ENCODE measurements at regions not wholly inside any gene's neighbourhood (a gene's known extent, or its start where the extent isn't known, plus 50 kb on each side); places are given as distances from the start of the nearest gene placed in this dataset.

DNA sequence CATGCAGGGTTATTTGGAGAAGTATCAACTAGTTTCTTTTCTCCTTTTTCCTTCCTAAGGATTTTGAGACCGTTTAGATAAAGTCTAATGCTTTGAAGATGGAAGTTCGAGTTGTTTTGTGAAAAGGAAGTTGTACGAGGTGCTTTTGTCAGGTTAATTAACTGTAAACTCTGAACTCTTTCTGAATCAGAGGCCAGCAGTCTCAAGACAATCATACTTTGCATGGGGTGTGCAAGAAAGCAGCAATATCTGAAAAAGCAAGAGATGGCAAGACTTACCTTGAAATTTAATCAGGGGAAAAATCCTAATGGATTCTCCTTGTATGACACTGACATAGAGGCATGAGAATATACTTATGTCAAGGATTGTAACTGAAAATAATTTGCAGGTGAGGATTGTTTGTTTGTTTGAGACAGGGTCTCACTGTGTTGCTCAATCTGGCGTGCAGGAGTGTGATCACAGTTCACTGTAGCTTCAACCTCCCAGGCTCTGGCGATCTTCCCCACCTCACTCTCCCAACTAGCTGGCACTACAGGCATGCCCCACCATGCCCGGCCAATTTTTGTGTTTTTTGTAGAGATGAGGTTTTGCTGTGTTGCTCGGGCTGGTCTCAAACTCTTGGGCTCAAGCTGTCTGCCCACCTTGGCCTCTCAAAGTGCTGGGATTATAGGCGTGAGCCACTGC lies 170.2 kb upstream of the HMGA2 start:
- DNase-seq (ENCODE audit: low read depth in 2 of 2) = no peak

DNA sequence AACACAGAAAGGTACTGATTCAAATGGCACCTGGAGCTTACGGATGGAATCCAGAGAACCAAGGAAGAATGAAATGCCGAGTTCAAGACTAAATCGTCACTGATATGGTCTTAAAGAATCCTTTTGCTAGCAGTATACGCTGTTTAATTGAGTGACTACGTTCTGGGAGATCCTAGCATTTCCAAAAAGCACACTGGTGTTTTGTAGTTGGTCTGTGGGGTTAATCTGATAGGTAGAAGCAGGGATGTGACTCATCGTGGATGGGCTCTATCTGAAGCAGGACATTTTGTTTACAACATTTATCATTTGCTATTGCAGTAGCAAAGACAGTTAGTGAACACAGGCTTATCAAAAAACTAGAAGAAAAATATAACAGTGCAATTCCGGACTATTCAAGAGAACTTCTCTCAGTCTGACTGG lies 169.2 kb upstream of the HMGA2 start:
- DNase-seq (ENCODE audit: low read depth in 2 of 2) = no peak

DNA sequence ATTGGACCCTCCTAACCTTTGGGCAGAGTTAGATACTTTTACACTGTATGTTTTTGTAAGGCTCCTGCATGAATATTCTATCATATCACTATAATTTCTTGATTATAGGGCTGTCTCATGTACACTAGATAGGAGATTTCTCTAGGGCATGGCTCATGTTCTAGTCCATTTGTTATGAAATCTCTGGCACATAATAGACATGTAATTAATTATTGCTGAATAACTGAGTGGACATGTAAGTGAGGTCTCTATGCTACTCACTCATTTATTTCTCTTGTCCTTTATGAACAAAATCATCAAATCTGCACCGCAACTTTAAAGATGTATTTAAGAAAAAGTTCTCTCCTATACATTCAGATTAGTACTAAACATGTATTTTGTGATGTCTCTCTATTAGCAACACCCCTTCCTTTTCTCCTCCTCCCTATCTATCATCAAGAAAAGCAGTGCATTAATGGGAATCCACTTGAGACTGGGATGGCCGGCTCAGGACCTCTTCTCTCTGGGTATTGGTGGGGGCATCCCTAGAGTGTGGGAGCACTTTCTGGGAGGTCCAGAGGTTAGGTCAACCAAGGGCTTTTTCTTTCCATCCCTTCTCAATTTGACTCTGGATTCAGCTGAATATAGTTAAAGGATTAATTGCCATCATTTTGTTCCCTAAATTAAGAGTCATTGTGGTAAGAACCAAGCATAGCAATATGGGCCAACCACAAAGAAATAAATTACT lies 168.0 kb upstream of the HMGA2 start:
- no peak for DNase-seq (ENCODE audit: low read depth in 2 of 2)

DNA sequence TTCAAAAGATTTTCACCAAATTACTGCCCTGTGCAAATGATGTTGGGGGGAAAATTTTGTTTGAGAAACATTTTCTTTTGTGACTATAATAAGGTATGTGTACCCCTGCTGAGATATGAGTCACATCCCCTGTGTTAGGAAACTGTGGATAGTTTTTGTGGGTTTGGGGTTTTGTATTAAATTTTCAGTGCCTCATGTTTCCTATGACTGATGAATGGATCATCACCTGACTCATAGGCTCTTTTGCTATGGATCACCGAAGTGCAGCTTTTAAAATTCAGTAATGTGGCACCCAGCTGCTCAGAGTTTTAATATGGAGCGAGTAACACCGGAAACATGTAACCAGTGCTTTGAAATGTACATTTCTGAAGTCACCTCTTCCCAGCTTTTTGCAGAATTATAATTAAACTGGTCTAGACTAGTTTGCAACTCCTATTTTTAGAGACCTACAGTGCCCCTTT lies 167.4 kb upstream of the HMGA2 start:
- no peak for DNase-seq (ENCODE audit: low read depth in 2 of 2)

DNA sequence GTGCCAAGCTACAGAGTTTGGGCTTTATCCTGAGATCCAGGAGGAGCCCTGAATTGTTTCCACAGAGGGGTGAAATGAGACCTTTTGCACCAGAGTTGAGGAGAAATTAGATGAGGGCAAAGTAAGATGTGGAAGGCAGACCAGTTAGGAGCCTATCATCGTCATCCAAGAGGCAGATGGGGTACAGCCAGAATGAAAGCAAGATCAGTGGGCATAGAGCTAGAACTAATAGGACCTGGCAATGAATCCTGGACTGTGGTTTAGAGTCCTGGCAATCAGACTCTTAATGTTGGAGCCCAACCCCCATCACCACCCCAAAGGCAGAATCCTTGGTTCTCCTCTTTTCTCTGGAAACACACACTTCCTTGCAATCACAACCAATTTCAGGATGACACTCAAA lies 166.6 kb upstream of the HMGA2 start:
- no peak for DNase-seq (ENCODE audit: low read depth in 2 of 2)

DNA sequence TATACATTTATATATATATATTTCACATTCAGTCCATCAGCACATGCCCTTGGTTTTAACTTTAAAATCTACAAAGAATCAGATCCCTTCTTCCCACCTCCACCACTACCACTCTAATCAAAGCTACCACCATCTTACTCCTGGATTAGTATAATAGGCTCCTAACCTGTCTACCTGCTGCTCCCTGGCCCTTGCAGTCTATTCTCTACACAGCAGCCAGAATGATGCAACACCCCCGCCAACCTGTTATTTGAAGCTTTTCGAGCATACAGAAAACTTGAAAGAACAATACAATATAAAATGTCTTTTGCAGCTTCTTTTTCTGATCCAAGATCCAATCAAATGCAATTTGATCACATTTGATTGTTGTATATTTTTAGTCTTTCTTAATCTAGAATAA lies 165.9 kb upstream of the HMGA2 start:
- no peak for DNase-seq (ENCODE audit: low read depth in 2 of 2)

DNA sequence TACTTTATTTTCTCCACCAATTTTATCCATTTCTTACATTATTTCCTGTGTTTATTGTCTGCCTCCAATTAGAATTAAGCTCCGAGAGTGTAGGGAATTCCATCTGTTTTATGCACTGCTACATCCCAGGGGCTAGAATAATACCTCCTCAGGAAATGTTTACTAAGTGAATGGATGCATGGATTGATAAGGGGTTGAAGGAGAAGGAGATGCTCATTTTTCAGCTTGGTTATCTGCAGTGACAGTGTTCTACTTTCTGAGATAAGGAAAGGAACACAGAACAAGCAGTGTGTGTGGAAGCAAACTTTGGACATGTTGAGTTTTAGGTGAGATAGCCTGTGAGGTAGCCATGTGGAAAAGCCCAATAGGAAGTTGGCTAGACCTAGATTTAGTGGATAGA lies 164.6 kb upstream of the HMGA2 start:
- DNase-seq (ENCODE audit: low read depth in 2 of 2) = no peak

DNA sequence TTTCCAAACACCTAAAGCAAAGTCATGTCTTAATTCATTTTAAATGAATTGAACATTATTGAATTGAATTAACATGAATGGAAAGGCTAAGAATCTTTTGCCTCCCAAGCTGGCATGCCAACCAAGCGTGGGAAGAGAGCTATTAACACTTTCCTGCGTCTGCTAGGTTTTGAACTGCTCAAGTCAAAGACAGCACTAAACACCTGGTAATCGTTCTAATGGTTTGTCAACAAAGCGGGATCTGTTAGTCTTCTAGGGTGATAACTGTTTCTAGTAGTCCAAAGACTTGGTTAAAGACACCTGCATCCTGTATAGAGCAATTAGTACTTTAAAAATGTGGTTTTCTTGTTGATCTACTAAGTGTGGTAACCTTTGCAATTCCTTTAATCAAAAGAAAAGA lies 164.2 kb upstream of the HMGA2 start:
- no peak for DNase-seq (ENCODE audit: low read depth in 2 of 2)

DNA sequence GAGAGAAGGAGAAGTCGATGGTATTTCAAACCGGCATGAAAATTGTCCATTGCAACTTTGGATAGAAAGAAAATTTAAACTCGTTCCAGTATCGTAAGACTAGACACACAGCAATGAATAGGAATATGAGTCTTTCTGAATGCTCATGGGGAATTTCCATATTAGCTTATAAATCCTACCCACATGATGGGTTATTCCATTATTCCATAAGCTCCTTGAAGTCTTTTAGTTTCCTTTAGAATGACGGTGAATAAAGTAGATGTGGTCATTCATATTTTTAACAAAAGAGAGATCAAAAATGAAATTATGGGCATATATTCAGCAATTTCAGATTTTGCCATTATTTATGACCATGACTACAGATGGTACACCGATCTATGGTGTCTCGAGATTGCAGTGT lies 163.4 kb upstream of the HMGA2 start:
- DNase-seq (ENCODE audit: low read depth in 2 of 2) = no peak

DNA sequence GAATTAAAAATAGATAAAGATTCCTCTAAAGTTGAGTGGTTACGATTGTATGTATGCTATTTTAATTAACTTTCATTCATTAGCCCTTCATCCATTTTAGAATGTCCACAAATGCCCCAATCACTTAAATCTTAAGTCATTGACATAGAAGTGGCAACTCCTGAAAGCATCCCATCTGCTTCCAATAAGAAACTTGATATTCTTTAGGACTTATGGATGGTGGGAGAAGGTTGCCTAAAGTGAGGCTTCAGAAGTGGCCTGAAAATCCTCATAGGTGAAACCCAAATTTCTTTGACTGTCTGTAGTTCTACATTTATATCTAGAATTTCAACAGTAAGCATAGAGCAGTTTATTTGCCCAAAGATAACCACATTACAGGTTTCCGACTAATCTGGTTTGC lies 161.7 kb upstream of the HMGA2 start:
- DNase-seq (ENCODE audit: low read depth in 2 of 2) = no peak

DNA sequence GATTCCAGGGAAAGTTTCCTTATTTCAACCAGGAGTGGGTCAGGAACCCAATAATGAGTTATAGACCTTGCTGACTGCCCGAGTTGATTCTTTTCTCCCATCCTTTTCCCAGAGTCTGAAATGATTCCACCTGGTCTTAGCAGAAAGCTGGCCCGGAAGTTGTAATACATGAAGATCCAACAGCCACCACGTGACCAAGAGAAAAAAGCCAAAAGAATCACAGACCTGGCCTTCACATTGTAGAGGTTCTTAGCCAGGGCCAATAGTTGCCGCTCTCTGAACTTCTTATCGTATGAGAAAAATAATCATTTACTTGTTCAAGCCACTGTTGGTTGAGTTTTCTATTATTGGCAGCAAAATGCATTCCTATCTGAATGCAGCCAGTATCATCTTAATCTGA lies 161.2 kb upstream of the HMGA2 start:
- no peak for DNase-seq (ENCODE audit: low read depth in 2 of 2)

DNA sequence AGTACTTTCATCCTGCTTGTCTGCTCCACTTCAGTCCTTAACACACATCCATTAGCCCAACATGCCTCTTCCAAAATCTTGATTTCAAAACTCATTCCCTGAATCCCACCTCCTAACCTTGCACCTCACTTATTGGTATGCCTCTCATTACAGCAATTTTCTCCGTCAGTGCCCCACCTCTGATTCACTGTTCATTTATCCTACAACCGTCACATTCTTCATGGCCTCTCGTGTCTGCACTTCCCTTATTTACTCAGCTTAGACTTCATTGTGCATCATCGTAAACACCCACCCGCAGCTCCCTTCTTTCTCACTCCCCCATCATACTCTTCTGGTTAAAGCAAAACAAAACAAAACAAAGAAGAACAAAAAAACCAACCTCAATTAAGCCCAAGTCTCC lies 160.6 kb upstream of the HMGA2 start:
- DNase-seq (ENCODE audit: low read depth in 2 of 2) = no peak

DNA sequence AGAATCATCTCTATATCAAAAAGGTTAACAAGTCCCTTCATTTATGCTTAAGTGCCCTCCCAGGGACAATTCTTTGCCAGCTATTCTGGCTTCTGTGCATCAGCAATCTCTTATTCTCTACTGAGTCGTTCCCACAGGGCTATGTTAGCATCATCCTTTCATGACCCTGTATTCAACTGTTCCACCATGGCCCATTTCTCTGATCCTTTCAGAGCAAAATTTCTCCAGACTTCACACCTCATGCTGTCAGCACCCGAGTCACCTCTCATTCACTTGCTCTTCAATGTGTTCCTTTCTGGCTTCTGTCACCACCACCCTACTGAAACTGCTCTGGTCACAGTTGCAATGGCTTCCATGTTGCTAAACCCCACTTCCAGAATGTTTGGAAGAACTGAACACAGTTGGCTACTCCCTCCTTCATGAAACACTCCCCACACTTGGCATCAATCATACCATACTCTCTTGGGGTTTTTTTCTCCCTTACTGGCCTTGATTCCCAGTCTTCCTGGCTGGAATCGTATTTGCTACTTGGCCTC lies 159.5 kb upstream of the HMGA2 start:
- no peak for DNase-seq (ENCODE audit: low read depth in 2 of 2)

DNA sequence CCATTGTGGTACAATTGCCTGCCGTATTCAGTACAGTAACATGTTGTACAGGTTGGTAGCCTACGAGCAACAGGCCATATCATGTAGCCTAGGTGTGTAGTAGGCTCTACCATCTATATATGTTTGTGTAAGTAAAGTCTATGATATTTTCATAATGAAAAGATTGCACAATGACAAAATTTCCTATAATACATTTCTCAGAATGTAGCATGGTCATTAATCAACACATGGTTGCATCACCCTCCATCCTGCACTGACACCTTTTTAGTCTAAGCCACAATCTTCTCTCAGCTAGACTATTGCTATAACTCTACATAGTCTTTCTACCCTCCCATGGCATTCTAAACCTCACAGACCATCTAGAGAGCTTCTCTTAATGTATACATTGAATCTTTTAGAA lies 158.5 kb upstream of the HMGA2 start:
- no peak for DNase-seq (ENCODE audit: low read depth in 2 of 2)

DNA sequence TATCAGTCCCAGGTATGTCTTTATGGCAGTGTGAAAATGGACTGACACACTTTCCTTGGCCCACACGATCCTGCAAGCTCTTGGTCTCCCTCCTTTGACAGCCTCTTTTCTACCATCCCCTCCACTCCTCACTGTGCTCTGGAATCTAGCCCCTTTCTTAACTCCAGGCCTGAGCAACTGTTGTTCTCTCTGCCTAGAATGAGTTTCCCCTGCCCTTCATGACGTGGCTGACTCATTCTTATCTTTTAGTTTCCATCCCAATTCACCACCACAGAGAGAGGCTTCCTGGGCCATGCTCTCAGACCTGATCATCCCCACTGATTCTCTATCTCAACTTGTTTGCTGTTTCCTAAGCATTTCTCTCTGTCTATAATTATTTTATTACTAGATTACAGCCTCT lies 157.4 kb upstream of the HMGA2 start:
- no peak for DNase-seq (ENCODE audit: low read depth in 2 of 2)

DNA sequence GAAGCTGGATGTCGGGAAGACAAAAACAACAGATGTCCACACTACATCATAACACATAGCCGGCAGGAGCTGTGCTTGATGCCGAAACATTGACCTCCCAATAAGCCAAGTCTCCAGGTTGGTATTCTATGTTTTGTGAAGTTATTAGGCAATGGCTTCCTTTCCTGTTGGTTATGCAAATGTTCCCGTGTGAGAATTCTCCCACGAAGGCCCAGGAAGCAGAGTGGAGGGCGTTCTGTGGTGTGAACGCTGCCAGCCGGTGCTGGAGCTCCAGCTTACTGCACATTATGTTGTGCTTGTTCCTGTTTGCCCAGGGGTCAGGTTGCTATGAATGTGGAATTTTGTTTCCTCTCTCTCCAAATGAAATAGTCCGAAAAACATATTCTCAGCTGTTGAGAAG lies 156.4 kb upstream of the HMGA2 start:
- DNase-seq (ENCODE audit: low read depth in 2 of 2) = no peak

DNA sequence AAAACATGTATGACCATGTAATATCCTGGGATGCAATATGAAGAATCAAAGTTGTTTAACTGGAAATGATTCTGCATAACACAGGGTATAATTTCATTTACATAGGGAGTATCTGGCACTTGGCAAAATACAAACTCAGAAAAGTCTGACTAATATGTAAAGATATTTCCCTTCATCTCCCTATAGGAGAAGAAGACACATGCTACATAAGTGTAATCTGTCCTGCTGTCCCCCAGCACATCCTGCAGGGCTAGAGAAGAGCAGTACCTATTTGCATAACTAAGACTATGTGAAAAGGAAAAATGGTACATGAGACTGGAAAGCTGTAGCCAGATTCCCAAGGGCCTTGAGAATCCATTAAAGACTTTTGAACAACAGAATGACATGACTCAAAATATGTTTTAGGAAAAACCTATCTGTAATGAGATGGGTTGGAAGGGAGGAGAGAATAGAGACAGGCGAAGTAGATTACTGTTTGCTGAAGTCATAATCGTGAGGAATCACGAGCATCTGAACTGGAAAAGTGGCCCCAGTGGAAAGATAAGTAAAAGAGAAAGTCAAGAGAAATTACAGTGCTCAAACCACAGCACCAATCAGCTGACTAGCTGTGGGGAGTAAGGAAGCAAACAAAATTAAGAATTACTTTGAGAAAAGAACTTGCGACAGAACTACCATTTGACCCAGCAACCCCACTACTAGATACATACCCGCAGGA lies 155.1 kb upstream of the HMGA2 start:
- DNase-seq (ENCODE audit: low read depth in 2 of 2) = no peak

DNA sequence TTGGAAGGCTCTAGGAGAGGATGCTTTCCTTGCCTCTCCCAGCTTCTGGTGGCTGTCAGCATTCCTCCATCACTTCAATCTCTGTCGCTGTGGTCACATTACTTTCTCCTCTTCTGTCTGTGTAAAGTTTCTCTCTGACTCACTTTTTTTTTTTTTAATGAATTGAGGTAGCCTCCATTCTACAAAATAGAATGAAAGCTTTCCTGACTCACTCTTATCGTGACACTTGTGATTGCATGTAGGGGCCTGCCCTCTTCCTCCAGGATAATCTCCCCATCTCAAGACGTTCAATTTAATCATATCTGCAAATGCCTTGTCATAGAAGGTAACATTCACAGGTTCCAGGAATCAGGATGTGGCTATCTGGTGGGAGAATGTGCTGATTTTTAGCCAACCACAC lies 153.5 kb upstream of the HMGA2 start:
- DNase-seq (ENCODE audit: low read depth in 2 of 2) = no peak

DNA sequence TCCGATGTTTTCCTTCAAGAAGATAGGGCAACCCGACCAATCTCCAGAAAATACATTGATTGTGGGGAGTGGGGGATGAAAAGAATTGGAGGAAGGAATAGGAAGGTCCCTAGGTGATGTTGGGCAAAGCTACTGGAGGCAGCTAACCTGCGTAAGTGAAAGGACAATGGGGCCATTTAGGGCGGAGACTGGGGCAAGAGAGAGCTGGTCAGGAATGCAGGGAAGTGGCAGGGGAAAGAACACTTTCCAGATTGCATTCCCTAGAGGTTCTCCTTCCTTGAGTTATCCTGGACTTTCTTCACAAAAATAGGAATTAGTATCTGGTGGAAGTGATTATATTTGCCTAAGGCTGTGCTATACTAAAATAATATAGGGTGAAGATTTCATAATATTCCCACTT lies 151.8 kb upstream of the HMGA2 start:
- no peak for DNase-seq (ENCODE audit: low read depth in 2 of 2)

DNA sequence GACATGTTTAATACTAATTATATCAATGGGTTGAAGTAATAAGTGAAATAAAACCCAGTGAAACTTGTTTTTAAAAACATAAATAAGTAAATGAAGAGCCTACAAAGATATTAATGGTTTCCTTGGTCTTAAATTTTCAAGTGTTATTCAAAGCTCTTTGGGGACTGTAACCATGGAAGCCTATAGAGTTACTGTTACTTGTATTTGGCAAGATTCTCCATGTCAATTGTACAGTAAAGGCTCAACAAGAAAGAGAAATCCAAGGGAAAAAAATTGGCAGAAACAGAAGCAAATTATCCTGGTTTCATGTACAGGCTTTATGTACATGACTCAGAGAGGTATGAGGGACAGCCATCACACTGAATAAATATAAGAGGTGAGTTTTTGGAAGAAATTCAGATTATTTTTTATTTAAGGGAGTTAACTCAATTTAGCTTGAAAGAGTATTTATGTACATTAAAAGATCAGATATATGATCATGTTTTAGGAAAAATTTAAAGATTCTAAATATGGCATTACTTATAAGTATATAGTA lies 151.1 kb upstream of the HMGA2 start:
- no peak for DNase-seq (ENCODE audit: low read depth in 2 of 2)

DNA sequence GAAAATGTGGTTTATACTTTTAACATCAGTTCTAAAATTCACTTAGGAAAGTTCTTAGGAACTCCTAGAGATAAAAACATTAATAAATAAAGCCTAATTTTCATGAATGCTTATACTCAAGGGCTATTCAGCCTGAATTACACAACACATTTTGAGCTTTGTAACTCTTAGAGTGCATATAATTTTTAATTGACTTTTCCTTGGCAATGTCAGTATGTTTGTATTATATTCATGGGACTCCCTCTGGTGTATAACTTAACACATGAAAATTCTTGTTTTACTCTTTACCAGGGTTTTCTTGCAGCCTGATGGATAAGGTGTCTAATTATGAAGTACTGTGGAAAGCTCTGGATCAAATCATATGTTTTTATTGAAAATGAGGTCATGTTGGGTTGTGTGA lies 150.6 kb upstream of the HMGA2 start:
- DNase-seq (ENCODE audit: low read depth in 2 of 2) = no peak

DNA sequence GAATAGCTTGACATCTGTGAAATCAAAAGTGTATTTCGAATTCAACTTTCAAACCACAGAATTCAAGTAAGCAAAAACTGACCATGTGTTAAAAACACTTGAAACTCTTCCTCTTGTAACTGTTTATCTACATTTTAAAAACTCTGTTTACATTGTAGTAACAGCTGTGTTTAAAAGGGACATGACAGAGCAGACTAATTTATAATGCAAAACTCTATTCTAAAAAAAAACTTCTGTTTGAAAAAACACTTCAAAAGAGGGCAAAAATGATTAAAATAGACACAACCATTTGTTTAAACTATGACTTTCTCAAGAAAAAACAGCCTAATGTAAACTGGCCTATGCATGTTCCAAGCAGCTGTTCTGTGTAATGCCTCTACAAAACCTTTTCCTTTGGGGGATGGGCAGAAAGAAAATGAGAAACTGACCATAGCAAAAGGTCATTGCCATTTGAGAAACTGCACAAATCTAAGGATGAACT lies 149.1 kb upstream of the HMGA2 start:
- DNase-seq (ENCODE audit: low read depth in 2 of 2) = no peak
